B cell (primary cell): ENCODE measurements at regions not wholly inside any gene's neighbourhood (a gene's known extent, or its start where the extent isn't known, plus 50 kb on each side); places are given as distances from the start of the nearest gene placed in this dataset.

Experiments used
- CTCF ChIP-seq: fragments of 200-600 bp; IDR thresholded peaks from one replicate; pipeline ENCODE4 v1.8.0; 2022; ENCODE audit warnings: antibody characterized with exemption, mild to moderate bottlenecking
- EZH2 ChIP-seq: IDR thresholded peaks from 2 replicates; pipeline ENCODE4 v1.6.1; 2012; ENCODE audit warnings: borderline replicate concordance, low read depth, mild to moderate bottlenecking, moderate library complexity, low read length; ENCODE audit not compliant: insufficient read depth, poor library complexity, severe bottlenecking

GRCh38 chr21:20013851-20014250 lies 984.4 kb upstream of the NCAM2 start:
- no peak for TF ChIP-seq EZH2
- no peak for TF ChIP-seq CTCF
